ENCODE measurements at regions not wholly inside any gene's neighbourhood (a gene's known extent, or its start where the extent isn't known, plus 50 kb on each side); places are given as distances from the start of the nearest gene placed in this dataset.

DNA sequence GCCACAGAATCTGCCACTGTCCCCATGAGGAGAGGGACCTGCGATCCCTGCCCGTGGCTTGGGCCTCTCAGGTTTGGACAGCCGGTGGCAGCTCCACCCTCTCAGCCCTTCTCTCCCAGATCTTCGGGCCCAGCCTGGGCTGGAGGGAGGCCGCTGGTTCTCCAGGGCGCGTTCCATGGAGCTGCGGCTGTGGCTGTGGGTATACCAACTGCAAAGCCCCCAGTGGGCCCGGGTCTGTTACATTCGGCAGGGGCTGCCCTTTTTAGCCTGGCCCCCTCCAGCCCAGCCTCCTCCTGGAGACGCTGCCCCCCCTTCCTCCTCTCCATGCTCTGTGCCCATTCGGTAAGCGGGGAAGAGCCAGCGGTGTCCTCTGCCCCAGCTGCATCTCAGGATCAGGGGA lies 64.7 kb upstream of the ZNF469 start:
- DNase-seq (ENCODE audit: low spot score), result no peak

- DNase-seq (ENCODE audit: low spot score), result no peak
These were observed 64.2 kb upstream of the ZNF469 start for GRCh38 chr16:88318521-88318920.

DNA sequence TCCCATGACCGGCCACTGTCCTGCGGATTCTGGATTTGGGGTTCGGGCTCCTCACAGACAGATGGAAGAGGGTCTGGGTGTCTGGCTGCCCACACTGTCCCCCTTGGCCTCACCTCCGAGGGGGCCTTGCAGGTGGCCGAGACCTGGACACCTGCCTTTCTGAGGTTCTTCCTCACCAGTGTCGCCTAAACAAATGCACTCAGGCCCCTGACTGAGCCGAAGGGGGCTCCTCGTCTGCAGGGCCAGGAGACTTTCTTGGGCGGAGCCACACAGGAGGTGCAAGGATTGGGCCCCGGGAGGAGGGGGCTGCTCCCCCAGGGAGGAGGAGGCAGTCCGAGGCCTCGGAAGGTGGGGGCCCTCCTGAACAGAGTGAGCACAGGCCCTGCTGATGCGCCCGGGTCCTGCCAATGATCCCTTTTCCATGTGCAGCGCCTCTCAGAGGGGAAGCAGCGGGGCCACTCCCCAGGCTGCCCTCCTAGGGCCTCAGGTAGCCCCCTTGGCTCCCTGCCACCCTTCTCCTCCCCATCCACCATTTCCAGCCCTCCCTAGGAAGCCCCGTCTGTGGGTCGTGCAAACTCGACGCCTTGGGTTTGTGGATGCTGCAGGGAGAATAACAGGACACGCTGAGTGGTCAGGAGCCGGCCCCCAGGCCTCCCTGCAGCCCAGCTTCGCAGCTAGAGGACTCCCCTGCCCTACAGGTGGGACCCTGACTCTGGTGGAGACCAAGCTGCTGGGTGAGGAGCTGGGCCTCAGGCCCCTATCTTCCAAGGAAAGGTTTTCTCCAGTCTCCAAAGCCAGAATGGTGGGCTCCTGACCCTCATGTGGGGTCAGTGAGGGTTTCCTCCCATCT lies 63.4 kb upstream of the ZNF469 start:
- DNase-seq (ENCODE audit: low spot score), result no peak

DNA sequence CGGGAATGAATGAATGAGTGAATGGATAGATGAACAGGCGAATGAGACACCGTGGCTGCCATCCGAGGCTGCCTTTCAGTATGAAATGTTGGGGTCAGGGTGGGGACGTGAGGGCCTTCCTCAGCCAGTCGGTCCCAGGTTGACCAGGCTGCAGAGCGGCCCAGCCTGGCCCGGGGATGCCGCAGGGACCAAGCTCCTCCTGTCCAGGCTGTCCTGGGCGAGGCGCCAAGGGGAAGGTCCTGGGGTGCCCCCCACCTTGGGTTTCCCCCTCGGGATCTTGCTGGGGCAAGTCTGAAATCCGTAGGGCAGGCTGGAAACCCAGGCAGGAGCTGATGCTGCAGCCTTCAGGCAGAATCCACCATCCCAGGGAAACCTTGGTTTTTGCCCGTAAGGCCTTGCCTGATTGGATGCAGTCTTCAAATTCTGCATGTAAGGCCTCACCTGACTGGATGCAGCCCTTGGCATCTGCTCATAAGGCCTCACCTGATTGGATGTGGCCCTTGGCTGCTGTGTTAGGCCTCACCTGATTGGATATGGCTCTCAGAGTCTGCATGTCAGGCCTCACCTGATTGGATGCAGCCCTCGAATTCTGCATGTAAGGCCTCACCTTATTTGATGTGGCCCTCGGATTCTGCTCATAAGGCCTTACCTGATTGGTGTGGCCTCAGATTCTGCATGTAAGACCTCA lies 61.7 kb upstream of the ZNF469 start:
- DNase-seq (ENCODE audit: low spot score), result no peak

DNA sequence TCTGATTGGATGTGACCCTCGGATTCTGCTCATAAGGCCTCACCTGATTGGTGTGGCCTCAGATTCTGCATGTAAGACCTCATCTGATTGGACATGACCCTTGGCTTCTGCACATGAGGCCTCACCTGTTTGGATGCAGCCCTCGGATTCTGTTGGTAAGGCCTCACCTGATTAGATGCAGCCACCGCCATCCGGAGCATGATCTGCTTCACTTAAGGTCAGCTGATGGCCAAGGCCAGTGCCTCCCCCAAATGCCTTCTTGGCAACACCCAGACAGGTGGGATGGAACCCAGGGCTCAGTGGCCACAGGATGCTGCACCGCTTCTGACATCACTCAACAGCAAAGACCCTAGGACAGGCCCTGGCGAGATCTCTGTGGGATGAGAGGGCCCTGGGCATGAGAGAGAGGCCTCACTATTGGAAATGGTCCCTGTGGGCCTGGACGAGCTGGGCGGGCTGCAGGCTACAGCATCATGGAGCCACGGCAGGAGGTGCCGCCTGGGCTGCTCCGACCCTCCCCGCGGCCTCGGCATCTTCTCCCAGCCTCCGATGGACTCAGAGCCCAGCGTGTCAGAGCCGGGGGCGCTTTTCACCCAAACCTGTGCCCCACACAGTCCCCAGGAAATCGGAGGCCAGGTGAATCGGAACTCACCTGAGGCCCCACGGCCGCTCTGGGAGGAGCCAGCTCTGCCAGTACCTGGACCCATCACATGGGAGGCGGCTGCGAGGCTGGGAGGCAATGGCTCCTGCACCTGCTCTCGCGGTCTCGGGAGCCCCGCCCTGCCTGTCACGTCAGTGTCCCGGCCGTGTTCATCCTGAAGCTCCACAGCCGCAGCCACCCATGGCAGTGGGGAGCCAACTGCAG lies 60.9 kb upstream of the ZNF469 start:
- DNase-seq (ENCODE audit: low spot score), result no peak

GRCh38 chr16:88322500-88322970 lies 60.2 kb upstream of the ZNF469 start:
- DNase-seq (ENCODE audit: low spot score), result no peak

GRCh38 chr16:88323041-88323440 lies 59.7 kb upstream of the ZNF469 start:
- no peak for DNase-seq (ENCODE audit: low spot score)

- DNase-seq (ENCODE audit: low spot score), result no peak
These were observed 59.0 kb upstream of the ZNF469 start for GRCh38 chr16:88323546-88324330.

GRCh38 chr16:88325087-88325750 lies 57.5 kb upstream of the ZNF469 start:
- DNase-seq (ENCODE audit: low spot score), result no peak

DNA sequence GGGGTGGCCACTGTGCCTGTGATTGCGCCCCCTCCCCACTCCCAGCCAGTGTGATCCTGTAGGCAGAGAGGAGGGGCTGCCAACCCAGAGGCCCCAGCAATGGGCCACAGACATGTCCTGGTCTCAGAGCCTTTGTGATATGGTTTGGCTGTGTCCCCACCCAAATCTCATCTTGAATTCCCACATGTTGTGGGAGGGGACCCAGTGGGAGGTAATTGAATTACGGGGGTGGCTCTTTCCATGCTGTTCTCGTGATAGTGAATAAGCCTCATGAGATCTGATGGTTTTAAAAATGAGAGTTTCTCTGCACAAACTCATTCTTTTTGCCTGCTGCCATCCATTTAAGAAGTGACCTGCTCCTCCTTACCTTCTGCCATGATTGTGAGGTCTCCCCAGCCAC lies 56.8 kb upstream of the ZNF469 start:
- DNase-seq (ENCODE audit: low spot score), result no peak

GRCh38 chr16:88326611-88327485 lies 55.9 kb upstream of the ZNF469 start:
- DNase-seq (ENCODE audit: low spot score), result no peak

GRCh38 chr16:88327561-88328312 lies 55.0 kb upstream of the ZNF469 start:
- no peak for DNase-seq (ENCODE audit: low spot score)

GRCh38 chr16:88328313-88328980 lies 54.3 kb upstream of the ZNF469 start:
- no peak for DNase-seq (ENCODE audit: low spot score)

DNA sequence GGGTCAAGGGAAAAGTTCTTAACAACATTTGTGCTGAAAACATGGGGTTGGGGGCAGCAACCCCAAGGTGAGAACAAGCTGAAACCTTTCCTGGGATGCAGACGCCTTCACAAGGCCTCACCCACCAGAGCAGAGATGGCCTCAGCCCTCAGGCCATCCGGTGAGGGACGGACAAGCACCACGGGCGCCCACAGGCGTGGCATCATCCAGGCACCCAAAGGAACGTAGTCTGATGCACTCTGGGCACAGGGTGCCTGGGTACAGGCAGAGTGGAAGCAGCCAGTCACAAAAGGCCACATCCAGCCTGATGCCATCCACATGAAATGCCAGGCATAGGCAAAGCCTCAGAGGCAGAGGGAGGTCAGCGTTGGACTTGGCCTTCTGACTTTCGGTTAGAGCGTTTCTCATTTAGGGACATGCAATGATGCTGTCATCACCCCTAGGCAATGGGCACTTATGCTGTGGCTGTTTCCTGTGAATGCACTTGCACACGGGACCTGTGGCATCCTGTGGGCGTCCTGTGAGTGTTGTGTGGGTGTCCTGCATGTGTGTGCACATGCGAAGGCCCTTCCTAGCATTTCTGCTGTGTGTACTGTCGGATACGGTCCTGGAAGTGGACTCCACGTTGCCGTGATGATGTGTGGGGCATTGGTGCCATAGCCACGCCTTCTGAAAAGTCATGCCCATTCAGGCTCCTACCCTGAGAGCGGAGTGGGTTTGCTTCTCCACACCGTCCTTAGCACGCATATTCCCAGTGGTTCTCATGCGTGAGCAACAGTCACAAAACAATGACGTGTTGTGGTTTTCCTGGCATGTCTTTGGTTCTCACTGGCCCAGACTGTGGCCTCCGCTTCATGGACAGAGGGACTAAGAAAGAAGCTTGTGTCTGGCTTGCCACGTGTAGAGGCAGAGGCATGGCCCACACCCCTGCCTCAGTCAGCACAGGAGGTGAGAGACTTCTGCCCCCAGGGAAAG lies 52.7 kb upstream of the ZNF469 start:
- no peak for DNase-seq (ENCODE audit: low spot score)

DNA sequence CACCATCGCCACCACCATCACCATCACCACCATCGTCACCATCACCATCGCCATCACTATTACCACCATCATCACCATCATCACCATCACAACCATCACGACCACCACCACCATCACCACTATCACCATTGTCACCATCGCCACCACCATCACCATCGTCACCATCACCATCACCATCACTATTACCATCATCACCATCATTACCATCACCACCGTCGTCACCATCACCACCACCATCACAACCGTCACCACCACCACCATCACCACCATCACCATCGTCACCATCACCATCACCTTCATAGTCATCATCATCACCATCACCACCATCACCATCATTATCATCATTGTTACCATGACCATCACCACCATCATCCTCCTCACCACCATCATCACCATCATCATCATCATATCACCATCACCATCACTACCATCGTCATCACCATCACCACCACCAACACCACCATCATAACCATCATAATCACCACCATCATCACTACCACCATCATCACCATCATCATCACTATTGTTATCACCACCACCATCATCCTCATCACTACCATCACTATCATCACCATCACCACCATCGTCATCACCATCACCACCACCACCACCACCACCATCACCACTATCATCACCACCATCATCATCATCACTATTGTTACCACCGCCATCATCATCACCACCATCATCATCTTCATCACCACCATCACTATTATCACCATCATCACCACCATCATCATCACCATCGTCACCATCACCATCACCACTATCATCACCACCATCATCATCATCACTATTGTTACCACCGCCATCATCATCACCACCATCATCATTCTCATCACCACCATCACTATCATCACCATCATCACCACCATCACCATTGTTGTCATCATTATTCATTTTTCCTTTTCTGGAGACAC lies 51.5 kb upstream of the ZNF469 start:
- DNase-seq (ENCODE audit: low spot score), result no peak
